ENCODE measurements at regions not wholly inside any gene's neighbourhood (a gene's known extent, or its start where the extent isn't known, plus 50 kb on each side); places are given as distances from the start of the nearest gene placed in this dataset.

- no peak for TF ChIP-seq CTCF (IDR thresholded peaks at IDR 0.05)
- TF ChIP-seq POLR2A (IDR thresholded peaks at IDR 0.05): no peak
Measured at GRCh38 chr4:189364032-189364449, 576.6 kb upstream of the FRG1 start.

All from thyroid gland (tissue), 4 donors.